GM19438 (cell line): ENCODE measurements at regions not wholly inside any gene's neighbourhood (a gene's known extent, or its start where the extent isn't known, plus 50 kb on each side); places are given as distances from the start of the nearest gene placed in this dataset.

Experiments
- ATAC-seq: cut with Tn5 transposase; IDR thresholded peaks from one replicate; pipeline ENCODE4 v1.9.1; 2021; ENCODE audit warnings: low read depth; ENCODE audit not compliant: unreplicated experiment

GRCh38 chr2:11096591-11096990 lies 58.7 kb upstream of the SLC66A3 start:
- no peak for ATAC-seq

GRCh38 chr2:11097038-11097720 lies 58.1 kb upstream of the SLC66A3 start:
- ATAC-seq, result no peak

- ATAC-seq, result no peak
These were observed 57.3 kb upstream of the SLC66A3 start for GRCh38 chr2:11097854-11098387.

- ATAC-seq, result no peak
These were observed 55.9 kb upstream of the SLC66A3 start for GRCh38 chr2:11099122-11100065.

GRCh38 chr2:11100130-11100529 lies 55.1 kb upstream of the SLC66A3 start:
- no peak for ATAC-seq

- ATAC-seq, result no peak
These were observed 54.3 kb upstream of the SLC66A3 start for GRCh38 chr2:11100976-11101375.

- ATAC-seq, result no peak
These were observed 53.8 kb upstream of the SLC66A3 start for GRCh38 chr2:11101430-11101829.

- ATAC-seq, result no peak
These were observed 52.8 kb upstream of the SLC66A3 start for GRCh38 chr2:11102466-11102865.

GRCh38 chr2:11102956-11103860 lies 52.1 kb upstream of the SLC66A3 start:
- no peak for ATAC-seq

GRCh38 chr2:11103984-11104793 lies 51.1 kb upstream of the SLC66A3 start:
- peak; percentile 55 for ATAC-seq

- no peak for ATAC-seq
These were observed 50.2 kb upstream of the SLC66A3 start for GRCh38 chr2:11104794-11105660.
